GM18867 (cell line): ENCODE measurements at regions not wholly inside any gene's neighbourhood (a gene's known extent, or its start where the extent isn't known, plus 50 kb on each side); places are given as distances from the start of the nearest gene placed in this dataset.

ENCODE experiments used
- ATAC-seq: cut with Tn5 transposase; IDR thresholded peaks from one replicate; pipeline ENCODE4 v1.9.1; 2021; ENCODE audit warnings: mild to moderate bottlenecking, moderate library complexity; ENCODE audit not compliant: unreplicated experiment

- ATAC-seq: no peak
Observed at GRCh38 chr3:29227307-29227706, 53.6 kb upstream of the RBMS3 start.
